ENCODE measurements at regions not wholly inside any gene's neighbourhood (a gene's known extent, or its start where the extent isn't known, plus 50 kb on each side); places are given as distances from the start of the nearest gene placed in this dataset.
A peak's percentile ranks its signal among the peaks of the same experiment; 100 is the strongest.

- Histone ChIP-seq H3K79me1 (ENCODE audit: low read length) (no peaks in the 10 kb centered on the region), H3K27ac (ENCODE audit: low read depth, low read length) (no peak overlapping the region), H3K9ac (ENCODE audit: low read length) (no peak overlapping the region), H3K23ac (ENCODE audit: low read length) (no peak overlapping the region), H3K4ac (ENCODE audit: low read depth, low read length) (no peak overlapping the region), H3K79me2 (ENCODE audit: control insufficient read depth, insufficient read depth, low read length) (no peaks in the 10 kb centered on the region), H3K4me2 (ENCODE audit: low read length) (no peak overlapping the region), H3K4me1 (ENCODE audit: control insufficient read depth, low read depth, low read length) (no peaks in the 10 kb centered on the region), H3K27me3 (ENCODE audit: insufficient read depth, low read length, poor library complexity) (no peaks in the 10 kb centered on the region), H4K5ac (ENCODE audit: low read length) (no peak overlapping the region), H2BK5ac (ENCODE audit: low read length) (no peak overlapping the region), H2AK5ac (ENCODE audit: low read length) (no peak overlapping the region), H3K18ac (ENCODE audit: low read length) (no peak overlapping the region), H3K36me3 (ENCODE audit: control insufficient read depth, insufficient read depth, low read length) (no peaks in the 10 kb centered on the region), H3K56ac (ENCODE audit: low read length) (no peak overlapping the region), H2BK15ac (replicated peaks; ENCODE audit: low read depth) (no peak overlapping the region), H2BK120ac (ENCODE audit: low read depth, low read length) (no peak overlapping the region), H3K4me3 (ENCODE audit: low read length) (no peak overlapping the region), H4K8ac (ENCODE audit: low read depth, low read length) (no peak overlapping the region)
- DNase-seq, result no peak
- no CpG with 5 or more reads among the region's 3 CpGs for WGBS (ENCODE audit: extremely low coverage, insufficient coverage, low lambda C conversion rate)
These were observed 1308.0 kb downstream of the CDY2B start for GRCh38 chrY:16572061-16572460.

- H2BK5ac ChIP-seq (ENCODE audit: low read length), result no peak overlapping the region
- H3K4me3 ChIP-seq (ENCODE audit: low read length), result no peak overlapping the region
- no peaks in the 10 kb centered on the region for H3K79me1 ChIP-seq (ENCODE audit: low read length)
- no peak overlapping the region for H3K18ac ChIP-seq (ENCODE audit: low read length)
- H3K23ac ChIP-seq (ENCODE audit: low read length), result no peak overlapping the region
- H2BK120ac ChIP-seq (ENCODE audit: low read depth, low read length), result no peak overlapping the region
- H3K56ac ChIP-seq (ENCODE audit: low read length), result no peak overlapping the region
- H3K9ac ChIP-seq (ENCODE audit: low read length), result no peak overlapping the region
- no peak overlapping the region for H3K27ac ChIP-seq (ENCODE audit: low read depth, low read length)
- no peak overlapping the region for H3K4me2 ChIP-seq (ENCODE audit: low read length)
- no peaks in the 10 kb centered on the region for H3K4me1 ChIP-seq (ENCODE audit: control insufficient read depth, low read depth, low read length)
- no CpG with 5 or more reads among the region's 3 CpGs for WGBS (ENCODE audit: extremely low coverage, insufficient coverage, low lambda C conversion rate)
- no peak overlapping the region for H3K4ac ChIP-seq (ENCODE audit: low read depth, low read length)
- H3K79me2 ChIP-seq (ENCODE audit: control insufficient read depth, insufficient read depth, low read length), result no peaks in the 10 kb centered on the region
- DNase-seq, result peak; percentile 61
- no peaks in the 10 kb centered on the region for H3K27me3 ChIP-seq (ENCODE audit: insufficient read depth, low read length, poor library complexity)
- no peak overlapping the region for H4K5ac ChIP-seq (ENCODE audit: low read length)
- H4K8ac ChIP-seq (ENCODE audit: low read depth, low read length), result no peak overlapping the region
- H2BK15ac ChIP-seq (replicated peaks; ENCODE audit: low read depth), result no peak overlapping the region
- H3K36me3 ChIP-seq (ENCODE audit: control insufficient read depth, insufficient read depth, low read length), result no peaks in the 10 kb centered on the region
- no peak overlapping the region for H2AK5ac ChIP-seq (ENCODE audit: low read length)
These were observed 1317.5 kb downstream of the CDY2B start for GRCh38 chrY:16562491-16562890.

GRCh38 chrY:16522021-16522420, 1358.0 kb downstream of the CDY2B start:
- no peak overlapping the region for H3K9ac ChIP-seq (ENCODE audit: low read length)
- H4K5ac ChIP-seq (ENCODE audit: low read length), result no peak overlapping the region
- no peak overlapping the region for H3K23ac ChIP-seq (ENCODE audit: low read length)
- no peaks in the 10 kb centered on the region for H3K36me3 ChIP-seq (ENCODE audit: control insufficient read depth, insufficient read depth, low read length)
- H3K18ac ChIP-seq (ENCODE audit: low read length), result no peak overlapping the region
- no peak for DNase-seq
- no peaks in the 10 kb centered on the region for H3K4me1 ChIP-seq (ENCODE audit: control insufficient read depth, low read depth, low read length)
- H3K4me3 ChIP-seq (ENCODE audit: low read length), result no peak overlapping the region
- H3K27me3 ChIP-seq (ENCODE audit: insufficient read depth, low read length, poor library complexity), result no peaks in the 10 kb centered on the region
- H3K79me1 ChIP-seq (ENCODE audit: low read length), result no peaks in the 10 kb centered on the region
- no peak overlapping the region for H3K4me2 ChIP-seq (ENCODE audit: low read length)
- H3K4ac ChIP-seq (ENCODE audit: low read depth, low read length), result no peak overlapping the region
- no peak overlapping the region for H2BK5ac ChIP-seq (ENCODE audit: low read length)
- H4K8ac ChIP-seq (ENCODE audit: low read depth, low read length), result no peak overlapping the region
- no peak overlapping the region for H3K27ac ChIP-seq (ENCODE audit: low read depth, low read length)
- H2BK120ac ChIP-seq (ENCODE audit: low read depth, low read length), result no peak overlapping the region
- no peak overlapping the region for H2BK15ac ChIP-seq (replicated peaks; ENCODE audit: low read depth)
- no peak overlapping the region for H2AK5ac ChIP-seq (ENCODE audit: low read length)
- no peak overlapping the region for H3K56ac ChIP-seq (ENCODE audit: low read length)
- no peaks in the 10 kb centered on the region for H3K79me2 ChIP-seq (ENCODE audit: control insufficient read depth, insufficient read depth, low read length)

GRCh38 chrY:16502733-16503214, 1377.2 kb downstream of the CDY2B start:
- no peak overlapping the region for H2BK5ac ChIP-seq (ENCODE audit: low read length)
- no peak for DNase-seq
- no peak overlapping the region for H3K27ac ChIP-seq (ENCODE audit: low read depth, low read length)
- H3K18ac ChIP-seq (ENCODE audit: low read length), result no peak overlapping the region
- H3K4me2 ChIP-seq (ENCODE audit: low read length), result no peak overlapping the region
- no peaks in the 10 kb centered on the region for H3K27me3 ChIP-seq (ENCODE audit: insufficient read depth, low read length, poor library complexity)
- no peaks in the 10 kb centered on the region for H3K79me1 ChIP-seq (ENCODE audit: low read length)
- no peak overlapping the region for H4K5ac ChIP-seq (ENCODE audit: low read length)
- no peaks in the 10 kb centered on the region for H3K79me2 ChIP-seq (ENCODE audit: control insufficient read depth, insufficient read depth, low read length)
- H3K4me1 ChIP-seq (ENCODE audit: control insufficient read depth, low read depth, low read length), result no peaks in the 10 kb centered on the region
- no peak overlapping the region for H3K56ac ChIP-seq (ENCODE audit: low read length)
- no peak overlapping the region for H3K4ac ChIP-seq (ENCODE audit: low read depth, low read length)
- H2BK15ac ChIP-seq (replicated peaks; ENCODE audit: low read depth), result no peak overlapping the region
- H3K9ac ChIP-seq (ENCODE audit: low read length), result no peak overlapping the region
- no peak overlapping the region for H2AK5ac ChIP-seq (ENCODE audit: low read length)
- H3K23ac ChIP-seq (ENCODE audit: low read length), result no peak overlapping the region
- H3K36me3 ChIP-seq (ENCODE audit: control insufficient read depth, insufficient read depth, low read length), result no peaks in the 10 kb centered on the region
- no peak overlapping the region for H3K4me3 ChIP-seq (ENCODE audit: low read length)
- WGBS (ENCODE audit: extremely low coverage, insufficient coverage, low lambda C conversion rate), result 100% methylated on average over 2 of the region's 3 CpGs
- H4K8ac ChIP-seq (ENCODE audit: low read depth, low read length), result no peak overlapping the region
- H2BK120ac ChIP-seq (ENCODE audit: low read depth, low read length), result no peak overlapping the region

GRCh38 chrY:16490706-16491105, 1389.3 kb downstream of the CDY2B start:
- H3K27me3 ChIP-seq (ENCODE audit: insufficient read depth, low read length, poor library complexity), result no peaks in the 10 kb centered on the region
- H2BK5ac ChIP-seq (ENCODE audit: low read length), result no peak overlapping the region
- no peak overlapping the region for H3K56ac ChIP-seq (ENCODE audit: low read length)
- no peak overlapping the region for H3K18ac ChIP-seq (ENCODE audit: low read length)
- no peaks in the 10 kb centered on the region for H3K79me1 ChIP-seq (ENCODE audit: low read length)
- H3K4me2 ChIP-seq (ENCODE audit: low read length), result no peak overlapping the region
- H3K4me3 ChIP-seq (ENCODE audit: low read length), result no peak overlapping the region
- no peak overlapping the region for H2AK5ac ChIP-seq (ENCODE audit: low read length)
- H3K23ac ChIP-seq (ENCODE audit: low read length), result no peak overlapping the region
- no peaks in the 10 kb centered on the region for H3K4me1 ChIP-seq (ENCODE audit: control insufficient read depth, low read depth, low read length)
- H3K36me3 ChIP-seq (ENCODE audit: control insufficient read depth, insufficient read depth, low read length), result no peaks in the 10 kb centered on the region
- no peak overlapping the region for H2BK15ac ChIP-seq (replicated peaks; ENCODE audit: low read depth)
- no CpG with 5 or more reads among the region's 3 CpGs for WGBS (ENCODE audit: extremely low coverage, insufficient coverage, low lambda C conversion rate)
- no peak overlapping the region for H3K4ac ChIP-seq (ENCODE audit: low read depth, low read length)
- peak; percentile 10 for DNase-seq
- no peak overlapping the region for H3K27ac ChIP-seq (ENCODE audit: low read depth, low read length)
- H2BK120ac ChIP-seq (ENCODE audit: low read depth, low read length), result no peak overlapping the region
- H3K79me2 ChIP-seq (ENCODE audit: control insufficient read depth, insufficient read depth, low read length), result no peaks in the 10 kb centered on the region
- H4K5ac ChIP-seq (ENCODE audit: low read length), result no peak overlapping the region
- H4K8ac ChIP-seq (ENCODE audit: low read depth, low read length), result no peak overlapping the region
- no peak overlapping the region for H3K9ac ChIP-seq (ENCODE audit: low read length)

- Histone ChIP-seq H3K27me3 (ENCODE audit: insufficient read depth, low read length, poor library complexity) (no peaks in the 10 kb centered on the region), H3K18ac (ENCODE audit: low read length) (no peak overlapping the region), H2BK15ac (replicated peaks; ENCODE audit: low read depth) (no peak overlapping the region), H3K27ac (ENCODE audit: low read depth, low read length) (no peak overlapping the region), H3K56ac (ENCODE audit: low read length) (no peak overlapping the region), H3K36me3 (ENCODE audit: control insufficient read depth, insufficient read depth, low read length) (no peaks in the 10 kb centered on the region), H3K9ac (ENCODE audit: low read length) (no peak overlapping the region), H3K23ac (ENCODE audit: low read length) (no peak overlapping the region), H3K4me1 (ENCODE audit: control insufficient read depth, low read depth, low read length) (no peaks in the 10 kb centered on the region), H2BK5ac (ENCODE audit: low read length) (no peak overlapping the region), H2AK5ac (ENCODE audit: low read length) (no peak overlapping the region), H2BK120ac (ENCODE audit: low read depth, low read length) (no peak overlapping the region), H4K5ac (ENCODE audit: low read length) (no peak overlapping the region), H3K4me2 (ENCODE audit: low read length) (no peak overlapping the region), H3K4me3 (ENCODE audit: low read length) (no peak overlapping the region), H4K8ac (ENCODE audit: low read depth, low read length) (no peak overlapping the region), H3K4ac (ENCODE audit: low read depth, low read length) (no peak overlapping the region), H3K79me2 (ENCODE audit: control insufficient read depth, insufficient read depth, low read length) (no peaks in the 10 kb centered on the region), H3K79me1 (ENCODE audit: low read length) (no peaks in the 10 kb centered on the region)
- peak; percentile 45 for DNase-seq
- no CpG with 5 or more reads among the region's 2 CpGs for WGBS (ENCODE audit: extremely low coverage, insufficient coverage, low lambda C conversion rate)
These were observed 1393.3 kb downstream of the CDY2B start for GRCh38 chrY:16486696-16487215.
